Activated naive CD8-positive, alpha-beta T cell treated with anti-CD3 and anti-CD28 coated beads, Interleukin-2, amount 10 ng/mL, durations not matched to agents 7 days and 5 days (primary cell): ENCODE measurements at regions not wholly inside any gene's neighbourhood (a gene's known extent, or its start where the extent isn't known, plus 50 kb on each side); places are given as distances from the start of the nearest gene placed in this dataset.

Source experiments
- ATAC-seq: fragments of 150-1000 bp; cut with Tn5 transposase; one replicate; pipeline ENCODE4 v1.10.0; 2021; ENCODE audit warnings: low read depth, moderate library complexity
- POLR2A ChIA-PET: fragments of 350-600 bp; sonication (Branson Sonifier 250); formaldehyde crosslinking; loops from one replicate; lab custom pipeline; 2021; ENCODE audit warnings: antibody characterized with exemption; lab: Charles Lee
- DNase-seq: peaks from one replicate; pipeline ENCODE4 v3.0.0; 2021
- H3K27ac Mint-ChIP-seq: one replicate; pipeline ENCODE4 v1.8.0; 2022; ENCODE audit warnings: mild to moderate bottlenecking, mixed read lengths
- H3K27me3 Mint-ChIP-seq: one replicate; pipeline ENCODE4 v1.8.0; 2022; ENCODE audit warnings: mild to moderate bottlenecking, moderate library complexity, mixed read lengths
- H3K36me3 Mint-ChIP-seq: one replicate; pipeline ENCODE4 v1.8.0; 2021; ENCODE audit warnings: mild to moderate bottlenecking, mixed read lengths
- H3K4me1 Mint-ChIP-seq: one replicate; pipeline ENCODE4 v1.8.0; 2021; ENCODE audit warnings: mixed read lengths
- H3K4me3 Mint-ChIP-seq: one replicate; pipeline ENCODE4 v1.8.0; 2022; ENCODE audit warnings: mild to moderate bottlenecking, moderate library complexity, mixed read lengths
- H3K9me3 Mint-ChIP-seq: one replicate; pipeline ENCODE4 v1.8.0; 2021; ENCODE audit warnings: mixed read lengths

GRCh38 chr1:168897249-168897648, 168.2 kb upstream of the DPT start:
- Mint-ChIP-seq H3K9me3 (peaks cover 2% of the 10 kb centered on the region), H3K27me3 (peaks cover 59% of the 10 kb centered on the region), H3K4me3 (no peak overlapping the region), H3K4me1 (no peaks in the 10 kb centered on the region), H3K27ac (no peak overlapping the region), H3K36me3 (peaks cover 2% of the 10 kb centered on the region)
- DNase-seq (no peak), ATAC-seq (no peak)
- POLR2A ChIA-PET, result no interaction called here

- no peak overlapping the region for H3K27ac Mint-ChIP-seq
- no peak for ATAC-seq
- POLR2A ChIA-PET, result interaction anchor here (0.6 kb wide), 1 partner anchor 567 kb away, joined by 3 read pairs; no protein-coding TSS in a partner anchor
- H3K9me3 Mint-ChIP-seq, result no peaks in the 10 kb centered on the region
- peaks cover 7% of the 10 kb centered on the region for H3K4me1 Mint-ChIP-seq
- H3K4me3 Mint-ChIP-seq, result no peak overlapping the region
- no peak for DNase-seq
- peaks cover 44% of the 10 kb centered on the region for H3K27me3 Mint-ChIP-seq
- peaks cover 2% of the 10 kb centered on the region for H3K36me3 Mint-ChIP-seq
Observed at GRCh38 chr1:168903237-168903830, 174.3 kb upstream of the DPT start.

- no peak for ATAC-seq
- Mint-ChIP-seq H3K27ac (no peak overlapping the region), H3K27me3 (peaks cover 35% of the 10 kb centered on the region), H3K9me3 (no peaks in the 10 kb centered on the region), H3K4me1 (peaks cover 7% of the 10 kb centered on the region), H3K4me3 (no peak overlapping the region), H3K36me3 (peaks cover 2% of the 10 kb centered on the region)
- no peak for DNase-seq
- POLR2A ChIA-PET, result no interaction called here
Observed at GRCh38 chr1:168905633-168906032, 176.6 kb upstream of the DPT start.

GRCh38 chr1:168906367-168906766, 177.4 kb upstream of the DPT start:
- Mint-ChIP-seq H3K27me3 (peaks cover 28% of the 10 kb centered on the region), H3K4me3 (no peak overlapping the region), H3K27ac (no peak overlapping the region), H3K9me3 (no peaks in the 10 kb centered on the region), H3K36me3 (peaks cover 2% of the 10 kb centered on the region), H3K4me1 (peaks cover 7% of the 10 kb centered on the region)
- ATAC-seq (no peak), DNase-seq (no peak)
- POLR2A ChIA-PET, result no interaction called here

- no peak for ATAC-seq
- H3K9me3 Mint-ChIP-seq, result no peaks in the 10 kb centered on the region
- H3K4me3 Mint-ChIP-seq, result no peak overlapping the region
- POLR2A ChIA-PET, result no interaction called here
- H3K27ac Mint-ChIP-seq, result no peak overlapping the region
- peaks cover 28% of the 10 kb centered on the region for H3K27me3 Mint-ChIP-seq
- no peaks in the 10 kb centered on the region for H3K36me3 Mint-ChIP-seq
- peaks cover 7% of the 10 kb centered on the region for H3K4me1 Mint-ChIP-seq
- no peak for DNase-seq
Observed at GRCh38 chr1:168907053-168907452, 178.0 kb upstream of the DPT start.

- no peaks in the 10 kb centered on the region for H3K36me3 Mint-ChIP-seq
- no peak overlapping the region for H3K4me3 Mint-ChIP-seq
- H3K9me3 Mint-ChIP-seq, result no peaks in the 10 kb centered on the region
- POLR2A ChIA-PET, result no interaction called here
- DNase-seq (no peak), ATAC-seq (no peak)
- no peak overlapping the region for H3K27ac Mint-ChIP-seq
- peaks cover 28% of the 10 kb centered on the region for H3K27me3 Mint-ChIP-seq
- H3K4me1 Mint-ChIP-seq, result peaks cover 7% of the 10 kb centered on the region
Observed at GRCh38 chr1:168907786-168908348, 178.9 kb upstream of the DPT start.

- Mint-ChIP-seq H3K9me3 (no peaks in the 10 kb centered on the region), H3K4me1 (peaks cover 7% of the 10 kb centered on the region), H3K27ac (no peak overlapping the region), H3K4me3 (no peak overlapping the region), H3K36me3 (no peaks in the 10 kb centered on the region), H3K27me3 (peaks cover 16% of the 10 kb centered on the region)
- ATAC-seq (no peak), DNase-seq (no peak)
- POLR2A ChIA-PET, result no interaction called here
Observed at GRCh38 chr1:168910403-168910802, 181.4 kb upstream of the DPT start.

- Mint-ChIP-seq H3K9me3 (no peaks in the 10 kb centered on the region), H3K27ac (no peak overlapping the region), H3K36me3 (no peaks in the 10 kb centered on the region), H3K27me3 (peaks cover 11% of the 10 kb centered on the region), H3K4me3 (no peak overlapping the region), H3K4me1 (peaks cover 11% of the 10 kb centered on the region)
- DNase-seq (no peak), ATAC-seq (no peak)
- POLR2A ChIA-PET, result no interaction called here
Observed at GRCh38 chr1:168911370-168911769, 182.4 kb upstream of the DPT start.

- no peak for ATAC-seq
- H3K4me3 Mint-ChIP-seq, result no peak overlapping the region
- H3K9me3 Mint-ChIP-seq, result no peaks in the 10 kb centered on the region
- POLR2A ChIA-PET, result no interaction called here
- H3K4me1 Mint-ChIP-seq, result peaks cover 4% of the 10 kb centered on the region
- no peaks in the 10 kb centered on the region for H3K36me3 Mint-ChIP-seq
- no peak overlapping the region for H3K27ac Mint-ChIP-seq
- H3K27me3 Mint-ChIP-seq, result peaks cover 4% of the 10 kb centered on the region
- no peak for DNase-seq
Observed at GRCh38 chr1:168913711-168914463, 184.9 kb upstream of the DPT start.

- POLR2A ChIA-PET, result no interaction called here
- no peak overlapping the region for H3K4me3 Mint-ChIP-seq
Observed at GRCh38 chr1:168917309-168917708, 188.3 kb upstream of the DPT start.

GRCh38 chr1:168917796-168918195, 188.7 kb upstream of the ATP1B1 start:
- Mint-ChIP-seq H3K4me1 (peaks cover 14% of the 10 kb centered on the region), H3K4me3 (no peak overlapping the region), H3K36me3 (no peaks in the 10 kb centered on the region), H3K27ac (no peak overlapping the region), H3K27me3 (peaks cover 2% of the 10 kb centered on the region), H3K9me3 (no peaks in the 10 kb centered on the region)
- POLR2A ChIA-PET, result no interaction called here
- no peak for ATAC-seq
- DNase-seq, result no peak

More at GRCh38 chr1:168917309-168917708, 188.3 kb upstream of the DPT start:
- ATAC-seq (no peak), DNase-seq (no peak)
- peaks cover 13% of the 10 kb centered on the region for H3K4me1 Mint-ChIP-seq
- H3K9me3 Mint-ChIP-seq, result no peaks in the 10 kb centered on the region
- peaks cover 2% of the 10 kb centered on the region for H3K27me3 Mint-ChIP-seq
- no peaks in the 10 kb centered on the region for H3K36me3 Mint-ChIP-seq
- H3K27ac Mint-ChIP-seq, result no peak overlapping the region

- ATAC-seq (no peak), DNase-seq (no peak)
- POLR2A ChIA-PET, result no interaction called here
- Mint-ChIP-seq H3K4me1 (peaks cover 14% of the 10 kb centered on the region), H3K36me3 (no peaks in the 10 kb centered on the region), H3K27me3 (no peaks in the 10 kb centered on the region), H3K9me3 (no peaks in the 10 kb centered on the region), H3K27ac (no peak overlapping the region), H3K4me3 (no peak overlapping the region)
Observed at GRCh38 chr1:168918860-168919741, 187.4 kb upstream of the ATP1B1 start.

GRCh38 chr1:168920456-168921094, 185.9 kb upstream of the ATP1B1 start:
- Mint-ChIP-seq H3K4me1 (peaks cover 14% of the 10 kb centered on the region), H3K27me3 (no peaks in the 10 kb centered on the region), H3K36me3 (no peaks in the 10 kb centered on the region), H3K4me3 (no peak overlapping the region), H3K27ac (no peak overlapping the region), H3K9me3 (peaks cover 2% of the 10 kb centered on the region)
- no peak for ATAC-seq
- DNase-seq, result no peak
- POLR2A ChIA-PET, result no interaction called here
